Head of caudate nucleus (tissue), 42 donors: ENCODE measurements at regions not wholly inside any gene's neighbourhood (a gene's known extent, or its start where the extent isn't known, plus 50 kb on each side); places are given as distances from the start of the nearest gene placed in this dataset.

Experiments
- DNase-seq, 42 donors: peaks; one replicate each; pipeline versions ENCODE4 v3.0.0 to v3.0.0-alpha.2; 2020 to 2021; ENCODE audit warnings: mixed read lengths in 7 of 42
- intact Hi-C: fragments of 100-400 bp; cut with DNase I; formaldehyde crosslinking; loops from one replicate; pipeline ENCODE4 v1.15.0; 2022

DNA sequence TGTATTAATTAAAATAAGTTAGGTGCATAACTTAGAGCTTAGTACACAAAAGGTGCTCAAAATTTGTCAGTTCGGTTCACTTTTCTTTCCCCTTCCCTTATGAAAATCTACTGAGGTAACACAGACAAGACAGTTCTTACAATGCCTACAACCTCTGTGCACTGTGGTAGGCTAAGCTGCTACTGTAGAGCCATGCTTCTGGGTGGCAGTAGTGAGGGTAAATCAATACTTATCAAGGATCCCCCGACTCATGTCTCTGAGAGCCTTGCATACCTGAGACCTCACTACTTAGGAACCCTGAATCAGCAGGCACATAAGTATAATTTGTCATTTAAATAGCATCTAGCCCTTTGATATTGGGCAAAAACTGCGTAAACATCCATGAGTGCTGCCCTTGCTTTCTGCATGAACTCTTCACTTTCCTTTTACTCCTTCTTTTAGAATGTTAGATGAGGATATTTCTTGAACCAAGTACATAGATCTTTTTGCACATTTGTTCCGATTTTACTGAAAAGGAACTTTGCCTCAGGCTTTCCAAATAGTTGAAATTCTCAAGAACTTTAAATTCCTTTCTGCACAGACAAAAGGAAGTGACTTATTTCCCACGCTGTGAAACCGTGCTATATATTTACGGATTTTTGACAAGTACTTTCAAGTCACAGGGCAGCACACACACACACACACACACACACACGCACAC, 234.4 kb downstream of the TRIB2 start:
- intact Hi-C loops = no loop called here
- DNase-seq = no peak

DNA sequence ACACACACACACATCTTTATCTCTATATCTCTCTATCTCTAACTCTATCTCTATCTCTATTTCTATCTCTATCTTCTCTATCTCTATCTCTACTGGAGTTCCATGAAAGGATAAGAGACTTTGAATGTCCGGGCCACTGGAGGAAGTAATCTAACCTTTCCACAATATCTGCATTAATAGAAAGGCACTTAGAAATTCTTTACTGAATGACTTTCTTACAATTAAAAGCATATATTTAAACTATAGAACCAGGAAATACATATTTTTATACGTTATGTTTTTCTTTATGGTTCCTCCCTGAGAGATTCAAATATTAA, 234.9 kb downstream of the TRIB2 start:
- intact Hi-C loops = no loop called here
- DNase-seq = no peak

DNA sequence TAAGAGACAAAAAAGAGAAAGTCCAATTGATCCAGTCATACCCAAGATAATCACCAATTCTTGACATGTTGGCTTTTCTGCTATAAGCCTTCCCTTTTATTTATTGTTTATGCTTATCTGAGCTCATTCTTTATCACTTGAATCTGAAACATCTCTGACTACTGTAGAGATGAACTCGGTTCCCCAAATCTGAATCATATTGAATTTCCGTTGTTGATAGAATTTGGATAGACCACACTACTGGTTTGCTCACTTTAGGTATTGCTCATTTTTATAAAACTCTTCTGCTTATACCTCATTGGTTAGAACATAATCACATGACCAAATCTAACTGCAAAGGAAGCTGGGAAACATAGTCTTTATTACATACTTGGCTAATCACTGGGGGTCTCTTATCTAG, 236.9 kb downstream of the TRIB2 start:
- intact Hi-C loops = no loop called here
- DNase-seq = no peak

DNA sequence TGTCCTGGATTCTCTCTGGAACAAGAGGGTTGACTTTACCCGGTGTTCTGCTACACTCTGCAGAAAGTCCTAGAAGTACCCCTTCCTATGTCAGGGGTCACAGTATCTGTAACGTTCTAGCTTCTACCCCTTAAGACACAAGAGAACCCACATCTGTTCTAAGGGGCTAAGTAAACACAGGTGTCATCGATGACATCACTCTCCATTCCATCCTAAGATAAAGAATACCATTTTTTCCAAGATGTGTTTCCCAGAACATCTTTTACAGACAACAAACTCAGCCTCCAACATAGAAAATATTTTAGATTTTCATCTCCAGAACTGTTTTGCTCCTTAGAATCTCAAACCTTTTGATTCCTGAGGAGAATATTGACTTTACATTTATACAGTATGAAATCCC, 239.1 kb downstream of the TRIB2 start:
- intact Hi-C loops = no loop called here
- no peak for DNase-seq

DNA sequence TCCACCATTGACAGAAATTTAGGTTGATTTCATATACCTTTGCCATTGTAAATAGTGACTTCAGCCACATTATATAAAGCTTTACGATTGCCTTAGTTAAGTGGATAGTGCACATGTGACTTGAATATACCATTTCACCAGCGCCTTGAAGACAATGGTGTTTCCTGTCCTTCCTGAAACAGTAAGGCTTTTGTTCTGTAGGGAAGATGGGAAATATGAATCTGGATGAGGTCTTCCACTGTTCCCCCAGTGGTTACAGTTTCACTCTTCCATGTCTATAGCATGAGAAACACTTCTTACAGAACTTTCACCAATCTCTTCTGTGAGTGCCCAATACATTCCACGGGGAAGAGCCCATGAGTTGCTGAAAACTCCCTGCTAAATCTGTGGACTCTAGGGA, 240.5 kb downstream of the TRIB2 start:
- DNase-seq = no peak
- intact Hi-C loops = no loop called here

DNA sequence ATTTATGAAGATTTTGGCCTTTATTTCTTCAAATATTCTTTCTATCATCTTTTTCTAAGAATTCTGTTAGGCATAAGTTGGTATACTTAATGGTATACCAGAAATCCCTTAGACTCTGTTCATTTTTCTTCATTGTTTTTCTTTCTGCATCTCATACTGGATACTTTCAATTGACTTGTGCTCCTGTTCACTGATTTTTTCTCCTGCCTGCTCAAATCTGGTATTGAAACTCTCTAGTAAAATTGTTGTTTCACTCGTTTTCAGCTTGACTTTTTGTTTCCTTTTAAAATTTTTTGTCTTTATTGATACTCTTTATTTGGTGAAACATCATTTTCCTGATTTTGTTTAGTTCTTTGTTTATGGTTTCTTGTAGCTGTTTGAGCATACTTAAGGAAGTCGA, 243.2 kb downstream of the TRIB2 start:
- intact Hi-C loops = no loop called here
- DNase-seq = no peak

DNA sequence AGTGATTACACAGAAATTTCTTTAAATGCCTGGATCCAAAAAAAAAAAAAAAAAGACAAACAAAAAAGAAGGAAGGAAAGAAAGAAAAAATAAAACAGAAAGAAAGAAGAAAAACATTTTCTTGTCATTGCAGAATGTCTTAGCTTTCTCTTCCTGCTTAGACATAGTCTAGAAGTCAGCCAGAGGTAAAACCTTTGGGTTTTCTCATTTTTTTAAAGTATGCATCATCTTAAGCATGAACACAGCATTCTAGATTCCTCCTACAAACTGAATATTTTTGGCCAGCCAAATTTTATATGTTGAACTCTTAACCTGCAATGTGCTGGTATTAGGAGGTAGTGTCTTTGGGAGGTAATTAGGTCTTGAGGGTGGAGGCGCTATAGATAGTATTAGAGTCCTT, 243.9 kb downstream of the TRIB2 start:
- no peak for DNase-seq
- intact Hi-C loops = no loop called here

DNA sequence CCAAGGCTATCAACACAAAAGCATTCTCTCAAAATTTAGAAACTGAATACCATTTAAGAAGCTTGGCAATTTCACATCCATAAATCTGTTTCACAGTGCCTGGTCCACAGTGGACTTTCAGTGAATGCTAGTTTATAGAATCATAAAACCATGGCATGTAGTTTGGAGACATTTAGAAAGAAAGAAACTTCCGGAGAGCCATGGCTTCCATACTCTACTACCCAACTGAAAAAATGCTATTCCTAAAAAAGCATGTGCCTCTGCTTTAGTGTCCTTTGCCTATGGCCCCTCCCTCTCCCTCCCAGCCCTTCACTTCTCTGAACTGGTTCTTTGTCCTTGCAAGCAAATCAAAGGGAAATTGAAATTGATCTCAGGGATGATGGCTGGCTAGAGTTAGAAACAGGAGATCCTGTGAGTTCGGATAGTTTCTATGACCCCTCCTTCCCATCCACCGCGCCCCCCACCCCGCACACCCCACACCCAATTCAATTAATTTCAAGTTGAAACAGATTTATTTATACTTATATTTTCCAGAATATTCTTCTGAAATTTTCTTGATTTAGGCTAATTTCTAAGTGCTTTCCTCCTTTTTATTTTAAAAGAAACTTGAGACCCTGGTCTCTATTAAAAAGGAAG, 248.3 kb downstream of the TRIB2 start:
- intact Hi-C loops = no loop called here
- DNase-seq = no peak

DNA sequence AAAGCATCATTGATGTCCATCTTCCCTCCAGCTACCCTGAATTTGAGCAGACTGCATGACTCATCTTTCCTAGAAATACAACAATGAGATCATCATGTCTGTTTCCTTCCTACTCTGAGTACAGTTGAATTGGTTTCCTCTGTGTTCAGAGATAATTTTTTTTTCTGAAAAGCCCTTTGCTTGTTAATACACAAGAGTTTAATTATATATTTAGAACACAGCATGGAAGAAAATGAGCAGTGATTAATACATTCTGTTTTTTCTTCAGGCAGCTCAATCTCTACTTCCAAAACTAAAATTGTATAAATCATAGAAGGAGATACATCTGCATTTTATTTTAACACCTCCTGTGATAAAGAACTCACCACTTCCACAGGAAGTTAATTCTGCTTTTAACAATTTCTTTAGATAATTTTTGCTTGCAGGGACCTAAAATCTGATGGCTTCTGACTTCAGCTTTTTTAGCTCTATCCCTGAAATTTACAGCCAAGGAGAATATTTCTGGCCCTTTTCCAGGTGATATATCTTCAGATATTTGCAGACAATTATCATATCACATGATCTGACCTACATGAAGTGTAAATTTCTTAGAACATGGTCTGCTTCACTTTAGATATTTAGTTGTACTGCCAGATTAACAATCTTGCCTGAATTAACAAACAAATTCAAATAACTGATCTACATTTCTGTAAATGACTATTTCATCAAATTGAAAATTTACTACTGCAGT, 249.0 kb downstream of the TRIB2 start:
- no peak for DNase-seq
- intact Hi-C loops = no loop called here

DNA sequence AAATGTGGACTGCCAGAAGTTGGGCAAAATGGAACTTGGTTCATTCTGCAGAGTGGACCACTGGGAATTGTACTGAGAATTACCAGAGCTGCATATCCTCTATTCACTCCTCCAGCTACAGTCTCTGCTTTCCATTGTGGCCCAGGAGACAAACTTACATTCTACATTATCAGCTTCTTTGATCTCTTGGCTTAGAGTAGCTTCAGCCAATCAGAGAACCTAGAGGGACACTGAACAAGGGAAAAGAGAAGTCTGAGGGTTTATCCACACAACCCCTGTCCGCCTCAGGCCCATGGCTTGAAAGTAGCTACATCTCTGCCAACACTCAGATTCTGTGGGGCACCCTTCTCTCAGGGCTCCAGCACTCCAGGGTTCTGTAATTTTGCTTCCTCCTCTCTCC, 251.1 kb downstream of the TRIB2 start:
- intact Hi-C loops = no loop called here
- no peak for DNase-seq

DNA sequence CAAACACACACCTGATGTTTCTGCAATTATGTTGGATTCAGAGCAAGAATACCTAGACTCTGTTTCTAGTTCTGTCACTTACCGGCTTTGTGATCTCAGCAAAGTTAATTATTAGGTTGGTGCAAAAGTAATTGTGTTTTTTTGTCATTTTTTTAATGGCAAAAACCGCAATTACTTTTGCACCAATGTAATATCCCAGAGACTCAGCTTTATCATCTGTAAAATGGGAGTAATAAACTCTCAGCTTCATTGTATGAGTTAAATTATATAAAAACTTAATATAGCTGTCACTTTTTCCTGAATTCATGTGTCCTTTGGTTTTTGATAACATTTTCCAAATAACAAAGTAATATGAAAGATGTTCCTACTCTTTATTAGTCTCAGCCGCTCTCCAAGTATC, 251.7 kb downstream of the TRIB2 start:
- DNase-seq = no peak
- intact Hi-C loops = no loop called here

DNA sequence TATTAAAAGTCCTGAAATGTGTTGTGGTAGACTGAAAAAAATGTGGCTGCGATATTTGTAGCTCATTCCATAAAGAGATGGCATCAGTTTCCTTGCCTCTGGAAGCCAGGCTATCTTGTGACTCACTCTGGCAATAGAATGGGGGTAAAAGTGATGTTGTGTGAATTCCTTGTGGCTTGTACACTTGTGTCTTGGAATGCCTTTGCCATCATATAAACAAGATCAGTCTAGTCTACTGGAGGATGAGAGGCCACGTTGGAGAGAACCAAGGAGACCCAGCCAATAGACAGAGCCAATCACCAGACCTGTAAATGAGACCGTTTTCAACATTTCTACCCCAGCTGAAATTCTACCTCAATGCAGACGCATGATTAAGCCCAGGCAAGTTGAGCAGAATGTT, 254.1 kb downstream of the TRIB2 start:
- DNase-seq = no peak
- intact Hi-C loops = no loop called here

DNA sequence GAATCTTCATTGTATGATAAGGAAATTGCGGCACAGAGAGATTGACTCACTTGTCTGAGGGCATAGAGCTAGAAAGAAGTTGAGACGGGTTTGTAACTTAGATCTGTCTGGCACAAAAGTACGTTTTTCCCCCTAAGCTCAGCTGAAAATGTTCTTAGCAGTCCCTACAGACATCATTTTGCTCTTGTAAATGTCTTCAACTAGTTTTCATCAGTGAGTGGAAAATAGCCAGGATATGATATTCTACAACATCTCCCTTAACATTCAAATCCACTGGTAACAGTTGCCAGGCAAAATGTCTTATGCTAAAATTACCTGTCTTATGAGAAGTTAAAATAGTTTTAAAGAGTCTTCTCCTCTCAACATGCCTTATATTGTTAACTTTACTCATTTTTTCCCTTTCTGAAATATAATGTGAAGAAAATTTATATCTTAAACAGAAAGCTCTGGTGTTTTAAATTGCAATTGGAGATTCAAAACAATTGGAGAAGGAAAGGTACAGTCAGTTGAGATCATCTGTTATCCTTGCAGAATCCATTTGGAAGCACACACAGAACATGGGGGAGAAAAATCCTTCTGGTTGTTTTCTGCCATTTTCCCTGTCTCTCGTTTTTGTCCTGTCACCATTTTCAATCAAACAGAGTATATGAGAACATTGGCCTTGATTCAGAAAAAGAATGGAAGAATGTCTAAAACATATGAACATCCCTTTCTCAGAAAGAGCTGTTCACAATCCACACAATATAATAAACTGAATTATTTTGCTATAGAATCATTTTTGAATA, 255.0 kb downstream of the TRIB2 start:
- intact Hi-C loops = no loop called here
- DNase-seq = no peak

DNA sequence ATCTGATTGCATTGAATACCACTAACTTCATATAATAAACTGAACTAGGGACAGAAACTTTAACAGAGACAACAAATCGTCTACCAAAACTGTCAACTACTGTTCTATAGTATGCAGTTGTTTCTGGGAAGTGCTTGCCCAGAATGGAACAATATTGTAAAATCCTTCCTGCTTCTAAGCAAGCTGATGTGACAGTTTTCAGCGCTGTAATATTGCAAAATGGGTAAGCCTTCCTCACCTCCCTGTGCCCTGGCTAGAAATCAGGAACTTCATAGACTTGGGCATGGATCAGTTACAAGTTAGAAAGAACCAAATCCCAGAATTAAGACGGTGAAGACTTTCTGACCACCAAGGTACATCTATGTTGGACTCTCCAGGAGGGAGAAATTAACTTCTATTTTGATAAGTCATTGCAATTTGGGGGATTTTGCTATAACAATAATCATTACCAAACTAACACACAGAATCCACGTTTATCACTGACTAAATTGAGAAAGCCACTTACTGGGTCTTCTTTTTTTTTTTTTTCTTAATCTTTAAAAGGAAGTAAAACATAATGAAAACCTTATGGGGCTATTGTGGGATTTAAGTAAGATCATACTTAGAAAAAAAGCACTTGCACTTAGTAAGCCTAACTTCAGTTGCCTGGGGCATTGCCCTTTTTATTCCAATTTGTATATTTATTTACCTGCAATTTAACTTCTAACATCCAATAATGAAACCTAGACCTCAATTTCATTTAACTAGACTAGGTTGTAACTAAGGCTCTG, 261.5 kb downstream of the TRIB2 start:
- DNase-seq = no peak
- intact Hi-C loops = no loop called here

DNA sequence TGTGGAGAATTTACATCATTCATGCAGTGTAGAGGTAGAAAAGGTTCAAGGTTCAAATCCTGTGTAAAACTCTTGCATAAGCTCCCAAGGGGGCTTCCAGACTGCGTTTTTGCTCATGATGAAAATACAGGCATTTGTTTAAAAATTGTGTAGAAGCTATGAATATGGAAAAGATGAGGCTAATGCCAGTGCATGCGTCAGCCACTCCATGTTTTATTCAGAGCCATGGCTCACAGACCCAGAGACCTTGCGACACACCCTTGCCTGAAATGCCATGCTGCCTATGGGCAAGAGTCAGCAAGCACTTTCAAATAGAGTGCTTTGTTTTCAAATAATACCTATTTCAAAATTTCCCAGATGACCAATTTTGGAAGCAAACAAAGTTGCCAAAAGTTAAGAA, 262.3 kb downstream of the TRIB2 start:
- intact Hi-C loops = no loop called here
- no peak for DNase-seq

DNA sequence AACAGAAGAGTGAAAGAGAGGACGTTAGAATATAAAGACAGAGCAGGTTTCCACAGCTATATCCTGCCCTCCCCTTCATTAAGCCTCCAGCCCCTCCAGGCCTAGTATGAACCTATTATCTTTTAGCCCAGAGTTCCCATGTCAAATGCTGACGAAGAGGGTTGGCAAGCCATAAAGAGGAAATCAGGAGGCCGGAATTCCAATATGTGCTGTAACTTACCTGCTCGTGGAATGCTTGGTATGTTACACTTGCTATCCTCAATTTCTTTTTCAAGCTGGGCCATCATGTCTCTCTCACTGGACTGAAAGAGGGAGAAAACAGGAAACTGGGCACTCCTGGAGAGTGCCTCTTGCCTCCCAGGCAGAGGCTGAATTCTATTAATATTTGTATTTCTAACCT, 264.1 kb downstream of the TRIB2 start:
- DNase-seq = no peak
- intact Hi-C loops = no loop called here

DNA sequence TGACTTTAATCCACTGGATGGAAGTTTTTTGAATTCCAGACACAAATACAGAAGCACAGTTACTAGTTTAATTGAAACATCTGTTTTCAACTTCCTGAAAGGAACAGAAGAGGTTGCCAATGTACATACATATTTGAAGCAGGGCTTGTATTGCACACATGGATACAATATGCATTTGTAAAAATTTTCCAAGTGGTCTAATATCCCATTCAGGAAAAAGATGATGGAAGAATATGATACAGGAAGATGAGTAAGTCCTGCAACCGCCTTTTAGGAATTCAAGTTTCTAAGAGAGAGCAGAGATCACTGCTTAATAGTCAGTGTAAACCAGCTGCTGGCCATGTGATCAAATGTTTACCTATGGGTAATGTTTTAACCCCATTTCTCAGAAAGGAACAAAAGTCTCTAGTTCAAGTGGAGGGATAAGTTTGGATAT, 265.4 kb downstream of the TRIB2 start:
- no peak for DNase-seq
- intact Hi-C loops = no loop called here

DNA sequence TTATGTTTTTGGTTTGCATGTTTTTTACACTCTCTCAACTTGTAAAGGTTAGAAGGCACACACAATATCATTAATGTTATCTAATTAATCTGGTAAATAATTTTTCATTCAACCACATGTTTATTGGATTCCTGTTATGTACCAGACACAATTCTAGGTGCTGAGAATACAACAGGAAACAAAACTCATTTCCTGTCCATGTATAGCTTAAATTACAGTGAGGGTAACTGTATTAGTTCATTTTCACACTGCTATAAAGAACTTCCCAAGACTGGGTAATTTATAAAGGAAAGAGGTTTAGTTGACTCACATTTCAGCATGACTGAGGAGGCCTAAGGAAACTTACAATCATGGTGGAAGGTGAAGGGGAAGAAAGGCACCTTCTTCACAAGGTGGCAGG, 270.5 kb downstream of the TRIB2 start:
- intact Hi-C loops = no loop called here
- DNase-seq = no peak

DNA sequence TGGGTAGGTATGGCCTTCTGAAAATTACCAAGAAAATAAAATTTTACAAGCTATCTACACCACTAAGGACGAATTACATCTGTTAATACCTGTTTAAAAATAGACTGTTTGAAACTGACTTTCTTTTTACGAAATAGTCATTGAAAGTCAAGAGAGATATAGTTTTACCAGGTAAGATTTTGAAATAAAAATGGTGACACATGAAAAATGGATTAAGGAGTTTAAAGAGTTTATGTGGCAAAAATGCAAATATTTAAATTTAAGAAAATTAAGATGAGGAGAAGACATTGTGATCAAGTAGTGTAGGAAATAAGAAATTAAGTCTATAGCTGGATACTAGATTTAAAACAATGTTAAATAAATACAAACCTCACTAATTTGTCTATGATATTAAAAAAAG, 271.5 kb downstream of the TRIB2 start:
- intact Hi-C loops = no loop called here
- no peak for DNase-seq
